AG04450 (cell line): ENCODE measurements at regions not wholly inside any gene's neighbourhood (a gene's known extent, or its start where the extent isn't known, plus 50 kb on each side); places are given as distances from the start of the nearest gene placed in this dataset.
"Not testable (repeated sequence)": the region's sequence is repeated elsewhere in the genome, so short reads cannot be mapped to it uniquely, and the experiment has no call there.

ENCODE experiments used
- CTCF ChIA-PET: fragments of 300-600, 350-600 bp; formaldehyde crosslinking; extraction: SDS; loops from one replicate; lab custom pipeline; 2022; ENCODE audit warnings: antibody characterized with exemption, inconsistent platforms; lab: Charles Lee
- POLR2A ChIA-PET: fragments of 350-600 bp; formaldehyde crosslinking; extraction: SDS; loops from one replicate; lab custom pipeline; 2021; ENCODE audit warnings: antibody characterized with exemption, inconsistent platforms; lab: Yijun Ruan, JAX
- DNase-seq: peaks from one replicate; pipeline ENCODE4 v3.0.0-alpha.2; 2011; ENCODE audit warnings: low read depth, low spot score
- H3K27ac ChIP-seq: one replicate; pipeline ENCODE4 v1.5.1; 2012; ENCODE audit warnings: low read depth, low read length, control low read depth
- H3K27me3 ChIP-seq: one replicate; pipeline ENCODE4 v1.6.0; 2012; ENCODE audit warnings: low read length; ENCODE audit not compliant: control insufficient read depth, insufficient read depth
- H3K4me3 ChIP-seq: 2 replicates; pipeline ENCODE4 v1.5.1; 2011; ENCODE audit warnings: mild to moderate bottlenecking, low read depth, low read length, control low read depth
- H3K9me3 ChIP-seq: 2 replicates; pipeline ENCODE4 v1.5.1; 2012; ENCODE audit warnings: low read length; ENCODE audit not compliant: control insufficient read depth, insufficient read depth
- TF ChIP-seq, protein P1 (sequence below): IDR thresholded peaks from 2 replicates; pipeline ENCODE4 v1.5.1; 2011; ENCODE audit warnings: low read depth, low read length, control low read depth, inconsistent platforms

GRCh38 chr5:167295681-167296005 is 995.8 kb upstream of the WWC1 start:
- no peak for DNase-seq
- no peak overlapping the region for H3K4me3 ChIP-seq
- H3K27ac ChIP-seq = peak overlapping the region; percentile 13
- no peaks in the 10 kb centered on the region for H3K27me3 ChIP-seq
- ChIA-PET POLR2A (interaction anchor here (0.8 kb wide), 1 partner anchor 727 kb away, joined by 3 read pairs; no protein-coding TSS in a partner anchor), CTCF (no interaction called here)
- no peaks in the 10 kb centered on the region for H3K9me3 ChIP-seq
- TF ChIP-seq, protein P1, sequence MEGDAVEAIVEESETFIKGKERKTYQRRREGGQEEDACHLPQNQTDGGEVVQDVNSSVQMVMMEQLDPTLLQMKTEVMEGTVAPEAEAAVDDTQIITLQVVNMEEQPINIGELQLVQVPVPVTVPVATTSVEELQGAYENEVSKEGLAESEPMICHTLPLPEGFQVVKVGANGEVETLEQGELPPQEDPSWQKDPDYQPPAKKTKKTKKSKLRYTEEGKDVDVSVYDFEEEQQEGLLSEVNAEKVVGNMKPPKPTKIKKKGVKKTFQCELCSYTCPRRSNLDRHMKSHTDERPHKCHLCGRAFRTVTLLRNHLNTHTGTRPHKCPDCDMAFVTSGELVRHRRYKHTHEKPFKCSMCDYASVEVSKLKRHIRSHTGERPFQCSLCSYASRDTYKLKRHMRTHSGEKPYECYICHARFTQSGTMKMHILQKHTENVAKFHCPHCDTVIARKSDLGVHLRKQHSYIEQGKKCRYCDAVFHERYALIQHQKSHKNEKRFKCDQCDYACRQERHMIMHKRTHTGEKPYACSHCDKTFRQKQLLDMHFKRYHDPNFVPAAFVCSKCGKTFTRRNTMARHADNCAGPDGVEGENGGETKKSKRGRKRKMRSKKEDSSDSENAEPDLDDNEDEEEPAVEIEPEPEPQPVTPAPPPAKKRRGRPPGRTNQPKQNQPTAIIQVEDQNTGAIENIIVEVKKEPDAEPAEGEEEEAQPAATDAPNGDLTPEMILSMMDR = no peak

- POLR2A ChIA-PET = interaction anchor here (0.8 kb wide), 1 partner anchor 727 kb away, joined by 3 read pairs; no protein-coding TSS in a partner anchor
- no peaks in the 10 kb centered on the region for H3K27me3 ChIP-seq
- H3K27ac ChIP-seq = no peak overlapping the region
- H3K9me3 ChIP-seq = no peaks in the 10 kb centered on the region
- TF ChIP-seq, protein P1 = no peak
- DNase-seq = no peak
- no peak overlapping the region for H3K4me3 ChIP-seq
- CTCF ChIA-PET = no interaction called here
Observed at GRCh38 chr5:167296066-167296465, 995.4 kb upstream of the WWC1 start.

- Histone ChIP-seq H3K9me3 (no peaks in the 10 kb centered on the region), H3K4me3 (no peak overlapping the region), H3K27me3 (no peaks in the 10 kb centered on the region), H3K27ac (no peak overlapping the region)
- ChIA-PET CTCF (no interaction called here), POLR2A (no interaction called here)
- DNase-seq = no peak
- TF ChIP-seq, protein P1 = no peak
Observed at GRCh38 chr5:167296661-167297060, 994.8 kb upstream of the WWC1 start.

DNA sequence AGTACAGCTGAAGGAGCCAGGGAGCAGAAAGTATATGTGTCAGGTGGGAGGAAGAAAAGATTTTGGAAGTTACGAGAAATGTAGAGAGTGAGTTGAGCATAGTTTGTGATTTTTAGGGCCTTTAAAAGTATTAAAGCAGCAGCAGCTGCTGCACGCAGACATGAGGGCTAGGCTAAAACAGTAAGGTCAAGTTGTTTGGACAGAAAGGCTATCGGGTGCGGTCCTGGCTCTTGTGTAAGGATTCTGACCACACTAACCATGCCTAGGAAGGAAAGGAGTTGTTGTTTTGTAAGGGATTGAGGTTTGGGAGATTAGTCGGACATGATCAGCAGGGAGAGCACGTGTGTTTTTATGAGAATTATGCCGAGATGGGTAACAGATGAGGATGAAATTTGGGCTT is 991.6 kb upstream of the WWC1 start:
- H3K27ac ChIP-seq, H3K27me3 ChIP-seq, H3K9me3 ChIP-seq, POLR2A ChIA-PET, CTCF ChIA-PET, H3K4me3 ChIP-seq, DNase-seq: not testable (repeated sequence)

- peaks cover 7% of the 10 kb centered on the region for H3K27me3 ChIP-seq
- CTCF ChIA-PET = no interaction called here
- H3K9me3 ChIP-seq = no peaks in the 10 kb centered on the region
- DNase-seq = no peak
- TF ChIP-seq, protein P1 = no peak
- no peak overlapping the region for H3K27ac ChIP-seq
- H3K4me3 ChIP-seq = no peak overlapping the region
- POLR2A ChIA-PET = no interaction called here
Observed at GRCh38 chr5:167303582-167303981, 987.9 kb upstream of the WWC1 start.
